ENCODE measurements at regions not wholly inside any gene's neighbourhood (a gene's known extent, or its start where the extent isn't known, plus 50 kb on each side); places are given as distances from the start of the nearest gene placed in this dataset.

GRCh38 chr20:12941025-12941424 lies 67.7 kb upstream of the SPTLC3 start:
- TF ChIP-seq EZH2 (IDR thresholded peaks at IDR 0.05; ENCODE audit: low read length) (no peak), CTCF (optimal IDR thresholded peaks at IDR 0.05 in 1 of 3, IDR thresholded peaks at IDR 0.05 in 1 of 3, conservative IDR thresholded peaks at IDR 0.05 in 1 of 3; ENCODE audit: extremely low read depth in 1 of 3, insufficient read depth in 2 of 3, low read length in 3 of 3) (no peak)
